Heart left ventricle (tissue), 16 donors: ENCODE measurements at regions not wholly inside any gene's neighbourhood (a gene's known extent, or its start where the extent isn't known, plus 50 kb on each side); places are given as distances from the start of the nearest gene placed in this dataset.

ENCODE experiments used
- ATAC-seq, 4 donors: fragments of 200-7000 bp; cut with Tn5 transposase; one replicate each; pipeline ENCODE4 v1.9.1; 2020 to 2022; ENCODE audit warnings: moderate library complexity in 4 of 4, mild to moderate bottlenecking in 3 of 4, moderate number of reproducible peaks in 1 of 4
- DNase-seq, 5 donors: peaks; one replicate each; pipeline ENCODE4 v3.0.0-alpha.2; 2020
- H3K27ac ChIP-seq, 12 donors: fragments of 200-600 bp; sonication (generic) in 4 of 12; one replicate each; pipeline versions ENCODE4 v1.5.0 to v1.8.0; 2016 to 2022; ENCODE audit warnings: mild to moderate bottlenecking in 2 of 12
- H3K27me3 ChIP-seq, 9 donors: fragments of 200-600 bp; sonication (generic) in 2 of 9; one replicate each; pipeline versions ENCODE4 v1.5.1 to v1.8.0; 2016 to 2022; ENCODE audit warnings: mild to moderate bottlenecking in 3 of 9
- H3K36me3 ChIP-seq, 9 donors: fragments of 200-600 bp; sonication (generic) in 2 of 9; one replicate each; pipeline versions ENCODE4 v1.5.0 to v1.8.0; 2018 to 2022; ENCODE audit warnings: mild to moderate bottlenecking in 2 of 9
- H3K4me1 ChIP-seq, 12 donors: fragments of 200-600 bp; sonication (generic) in 4 of 12; one replicate each; pipeline versions ENCODE4 v1.5.0 to v1.8.0; 2016 to 2022; ENCODE audit warnings: mild to moderate bottlenecking in 3 of 12
- H3K4me3 ChIP-seq, 12 donors: fragments of 200-600 bp; sonication (generic) in 4 of 12; one replicate each; pipeline versions ENCODE4 v1.5.0 to v1.8.0; 2017 to 2022; ENCODE audit warnings: mild to moderate bottlenecking in 9 of 12, moderate library complexity in 4 of 12
- H3K9me3 ChIP-seq, 12 donors: fragments of 200-600 bp; sonication (generic) in 4 of 12; one replicate each; pipeline versions ENCODE4 v1.5.0 to v1.8.0; 2016 to 2022; ENCODE audit warnings: mild to moderate bottlenecking in 1 of 12
- CTCF ChIP-seq, 12 donors: fragments of 200-600 bp; sonication (generic) in 4 of 12; IDR thresholded peaks; one replicate each; pipeline versions ENCODE4 v1.5.0 to v1.8.0; 2018 to 2022; ENCODE audit warnings: antibody characterized with exemption in 12 of 12, mild to moderate bottlenecking in 5 of 12
- POLR2A ChIP-seq, 2 donors: fragments of 450-650 bp; IDR thresholded peaks; one replicate each; pipeline ENCODE4 v1.6.1; 2017; ENCODE audit warnings: antibody characterized with exemption in 2 of 2, mild to moderate bottlenecking in 2 of 2, moderate library complexity in 2 of 2
- WGBS, 4 donors: extraction: QIAGEN DNeasy Blood & Tissue Kit in 2 of 4; methylation state at CpG; one replicate each; pipeline versions ENCODE4 v1.1.5 to v1.1.7; 2013 to 2018; 5-methylcytosine and 5-hydroxymethylcytosine counted together
- intact Hi-C, 10 donors: fragments of 100-400 bp; cut with DNase I; formaldehyde crosslinking; loops; one replicate each; pipeline versions ENCODE4 v1.11.1 to v1.14.2; 2022
- donor health status: ischemic (EF 13 %, LVEDD 7.1; RV severe dilation, severe dysfunction).
- donor health status: healthy with polysubstance abuse.
- donor health status: DM: no; HTN: yes; CAD: no.
- donor health status: DM: no; HTN: no; CAD: no.
- donor health status: ischemic (EF 25% LVEDD 6.9; RV normal size, moderate dysfunction).
- donor health status: ischemic (EF 25% LVEDD 5.7; RV mildly dilated, moderate dysfunction).
- donor health status: healthy.
- donor health status: DM: yes; HTN: yes; CAD: no.
- donor health status: ischemic (EF 35%, LVEDD 5.7; RV mildly dilated, moderate dysfunction).
- donor health status: nonischemic (EF 11% LVEDD 7.7; RV severe dilation, severe dysfunction).
- donor health status: DM: yes; HTN: yes; CAD: no.
- donor health status: PGD.
- donor health status: ischemic (EF 29% LVEDD 5.4; RV normal size, mild dysfunction).
- donor health status: nonischemic (EF 23%, LVEDD 6.1; RV moderate dilation, normal function).

GRCh38 chr4:134585972-134586371, 384.4 kb upstream of the PABPC4L start:
- Histone ChIP-seq H3K27me3 (no peaks in the 10 kb centered on the region), H3K9me3 (no peaks in the 10 kb centered on the region), H3K27ac (no peak overlapping the region), H3K36me3 (no peaks in the 10 kb centered on the region), H3K4me3 (no peak overlapping the region), H3K4me1 (no peaks in the 10 kb centered on the region)
- DNase-seq = no peak
- intact Hi-C loops = no loop called here
- no peak for ATAC-seq
- TF ChIP-seq CTCF (IDR thresholded peaks at IDR 0.05) = no peak
- no peak for TF ChIP-seq POLR2A (IDR thresholded peaks at IDR 0.05)
- 49 to 59% (median 50%) methylated on average over 5 of the region's 5 CpGs for WGBS, 4 donors

- H3K4me3 ChIP-seq = no peak overlapping the region
- ATAC-seq (no peak), DNase-seq (no peak)
- H3K27me3 ChIP-seq = no peaks in the 10 kb centered on the region
- H3K4me1 ChIP-seq = no peaks in the 10 kb centered on the region
- H3K36me3 ChIP-seq = no peaks in the 10 kb centered on the region
- WGBS, 4 donors = 89 to 95% (median 91%) methylated on average over 1 of the region's 1 CpG
- H3K9me3 ChIP-seq = peaks cover 0 to 9% (median 0%) of the 10 kb centered on the region in 12 donors
- intact Hi-C loops = no loop called here
- TF ChIP-seq CTCF (IDR thresholded peaks at IDR 0.05) (no peak), POLR2A (IDR thresholded peaks at IDR 0.05) (no peak)
- H3K27ac ChIP-seq = no peak overlapping the region
Observed at GRCh38 chr4:134567461-134567860, 365.9 kb upstream of the PABPC4L start.

GRCh38 chr4:134560728-134561127, 359.1 kb upstream of the PABPC4L start:
- DNase-seq = no peak

GRCh38 chr4:134552063-134552462, 350.5 kb upstream of the PABPC4L start:
- DNase-seq (no peak), ATAC-seq (no peak)
- intact Hi-C loops = no loop called here
- H3K36me3 ChIP-seq = no peaks in the 10 kb centered on the region
- no peak for TF ChIP-seq POLR2A (IDR thresholded peaks at IDR 0.05)
- no peak for TF ChIP-seq CTCF (IDR thresholded peaks at IDR 0.05)
- H3K4me1 ChIP-seq = no peaks in the 10 kb centered on the region
- H3K9me3 ChIP-seq = peaks cover 0 to 30% (median 14%) of the 10 kb centered on the region in 12 donors
- 54 to 62% (median 58%) methylated on average over 1 of the region's 1 CpG for WGBS, 4 donors
- H3K4me3 ChIP-seq = no peak overlapping the region
- H3K27ac ChIP-seq = no peak overlapping the region
- no peaks in the 10 kb centered on the region for H3K27me3 ChIP-seq

More at GRCh38 chr4:134560728-134561127, 359.1 kb upstream of the PABPC4L start:
- WGBS, 4 donors = 34 to 45% (median 37%) methylated on average over 3 of the region's 3 CpGs
- Histone ChIP-seq H3K27ac (no peak overlapping the region), H3K4me1 (no peaks in the 10 kb centered on the region), H3K4me3 (no peak overlapping the region), H3K27me3 (no peaks in the 10 kb centered on the region), H3K9me3 (no peaks in the 10 kb centered on the region), H3K36me3 (no peaks in the 10 kb centered on the region)
- intact Hi-C loops = no loop called here
- ATAC-seq = no peak
- TF ChIP-seq CTCF (IDR thresholded peaks at IDR 0.05) (no peak), POLR2A (IDR thresholded peaks at IDR 0.05) (no peak)
